ENCODE measurements at regions not wholly inside any gene's neighbourhood (a gene's known extent, or its start where the extent isn't known, plus 50 kb on each side); places are given as distances from the start of the nearest gene placed in this dataset.

DNA sequence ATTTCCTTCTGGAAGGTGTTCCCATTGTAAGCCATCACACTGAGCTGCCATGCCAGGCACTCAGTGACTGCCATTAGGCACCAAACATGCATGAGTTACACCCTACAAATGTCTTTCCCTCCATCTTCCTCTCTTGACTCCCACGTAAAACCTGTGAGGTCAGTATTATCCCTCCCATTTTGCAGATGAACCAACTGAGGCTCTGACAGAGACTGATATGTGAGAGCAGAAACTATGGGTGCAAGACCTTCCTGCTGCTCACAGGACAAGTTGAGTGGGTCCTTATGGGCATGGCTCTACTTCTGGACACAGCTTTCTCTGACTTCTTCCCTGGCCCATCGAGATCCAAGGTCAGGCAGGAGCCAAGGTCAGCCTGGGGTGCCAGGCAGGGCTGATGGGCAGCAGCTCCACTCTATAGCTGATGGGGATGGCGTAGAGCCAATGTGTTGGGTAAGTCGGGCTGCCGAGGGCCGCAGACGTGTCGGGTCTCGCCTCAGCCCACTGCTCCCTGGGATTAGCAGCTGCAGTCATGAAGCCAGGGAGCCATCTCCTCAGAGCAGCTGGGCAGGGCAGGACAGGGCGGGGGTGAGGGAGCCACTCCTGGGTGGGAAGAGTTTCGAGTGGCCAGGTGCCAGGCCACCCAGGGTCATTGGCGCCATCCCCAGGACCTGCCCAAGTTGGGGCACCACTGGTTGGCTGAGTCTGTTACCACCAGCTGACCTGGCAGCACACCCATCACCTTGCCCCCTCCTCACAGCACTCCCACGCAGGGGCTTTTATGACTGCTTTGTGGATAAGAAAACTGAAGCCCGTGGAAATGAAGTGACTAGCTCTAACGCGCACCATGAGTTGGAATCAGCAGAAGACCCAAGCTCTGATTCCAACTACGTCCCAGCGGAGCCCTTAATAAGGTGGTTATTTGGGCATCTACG is 117.8 kb upstream of the ZMIZ1 start:
- Histone ChIP-seq H3K4me1 (ENCODE audit: insufficient read depth, insufficient read length) (peaks cover 3% of the 10 kb centered on the region), H3K36me3 (ENCODE audit: insufficient read depth, insufficient read length, low read length) (no peaks in the 10 kb centered on the region), H3K9ac (ENCODE audit: insufficient read length, low read depth) (no peak overlapping the region), H3K4me3 (ENCODE audit: insufficient read length, low read depth) (no peak overlapping the region), H3K27me3 (ENCODE audit: insufficient read depth, insufficient read length) (peaks cover 3% of the 10 kb centered on the region), H3K9me3 (ENCODE audit: insufficient read depth, low read length) (no peaks in the 10 kb centered on the region)
- TF ChIP-seq ZNF274 (IDR thresholded peaks at IDR 0.05; ENCODE audit: low read depth, low read length) = no peak
- no peak for TF ChIP-seq YY1 (IDR thresholded peaks at IDR 0.05; ENCODE audit: insufficient read depth, insufficient read length)
- TF ChIP-seq SUZ12 (IDR thresholded peaks at IDR 0.05; ENCODE audit: extremely low read depth, insufficient read depth, insufficient read length) = no peak
- no peak for DNase-seq (ENCODE audit: low read depth, low spot score)

DNA sequence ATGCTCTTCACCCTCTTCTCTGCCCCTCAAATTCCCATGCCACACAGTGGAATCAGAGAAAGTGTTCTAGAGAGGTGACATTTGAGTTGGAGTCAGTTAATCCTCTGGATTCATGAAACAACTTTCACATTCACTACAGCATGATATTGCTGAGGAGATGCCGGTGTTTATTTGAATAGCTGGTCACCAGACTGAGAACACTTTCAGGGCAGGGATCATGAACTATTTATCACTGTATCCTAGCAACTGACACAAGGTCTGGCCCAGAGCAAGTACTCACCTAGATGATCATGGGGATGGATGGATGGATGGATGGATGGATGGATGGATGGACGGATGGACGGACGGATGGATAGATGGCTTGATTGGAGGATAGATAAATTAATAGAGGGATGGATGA is 116.7 kb upstream of the ZMIZ1 start:
- Histone ChIP-seq H3K4me3 (ENCODE audit: insufficient read length, low read depth) (no peak overlapping the region), H3K36me3 (ENCODE audit: insufficient read depth, insufficient read length, low read length) (no peaks in the 10 kb centered on the region), H3K27me3 (ENCODE audit: insufficient read depth, insufficient read length) (peaks cover 3% of the 10 kb centered on the region), H3K9ac (ENCODE audit: insufficient read length, low read depth) (no peak overlapping the region), H3K9me3 (ENCODE audit: insufficient read depth, low read length) (no peaks in the 10 kb centered on the region), H3K4me1 (ENCODE audit: insufficient read depth, insufficient read length) (peaks cover 6% of the 10 kb centered on the region)
- TF ChIP-seq ZNF274 (IDR thresholded peaks at IDR 0.05; ENCODE audit: low read depth, low read length) (no peak), YY1 (IDR thresholded peaks at IDR 0.05; ENCODE audit: insufficient read depth, insufficient read length) (no peak), SUZ12 (IDR thresholded peaks at IDR 0.05; ENCODE audit: extremely low read depth, insufficient read depth, insufficient read length) (no peak)
- DNase-seq (ENCODE audit: low read depth, low spot score) = no peak

GRCh38 chr10:78952686-78953085 is 116.1 kb upstream of the ZMIZ1 start:
- DNase-seq (ENCODE audit: low read depth, low spot score) = no peak
- no peaks in the 10 kb centered on the region for H3K9me3 ChIP-seq (ENCODE audit: insufficient read depth, low read length)
- no peak for TF ChIP-seq YY1 (IDR thresholded peaks at IDR 0.05; ENCODE audit: insufficient read depth, insufficient read length)
- TF ChIP-seq ZNF274 (IDR thresholded peaks at IDR 0.05; ENCODE audit: low read depth, low read length) = no peak
- no peak for TF ChIP-seq SUZ12 (IDR thresholded peaks at IDR 0.05; ENCODE audit: extremely low read depth, insufficient read depth, insufficient read length)
- H3K9ac ChIP-seq (ENCODE audit: insufficient read length, low read depth) = no peak overlapping the region
- peaks cover 9% of the 10 kb centered on the region for H3K4me1 ChIP-seq (ENCODE audit: insufficient read depth, insufficient read length)
- peaks cover 3% of the 10 kb centered on the region for H3K27me3 ChIP-seq (ENCODE audit: insufficient read depth, insufficient read length)
- no peak overlapping the region for H3K4me3 ChIP-seq (ENCODE audit: insufficient read length, low read depth)
- no peaks in the 10 kb centered on the region for H3K36me3 ChIP-seq (ENCODE audit: insufficient read depth, insufficient read length, low read length)

DNA sequence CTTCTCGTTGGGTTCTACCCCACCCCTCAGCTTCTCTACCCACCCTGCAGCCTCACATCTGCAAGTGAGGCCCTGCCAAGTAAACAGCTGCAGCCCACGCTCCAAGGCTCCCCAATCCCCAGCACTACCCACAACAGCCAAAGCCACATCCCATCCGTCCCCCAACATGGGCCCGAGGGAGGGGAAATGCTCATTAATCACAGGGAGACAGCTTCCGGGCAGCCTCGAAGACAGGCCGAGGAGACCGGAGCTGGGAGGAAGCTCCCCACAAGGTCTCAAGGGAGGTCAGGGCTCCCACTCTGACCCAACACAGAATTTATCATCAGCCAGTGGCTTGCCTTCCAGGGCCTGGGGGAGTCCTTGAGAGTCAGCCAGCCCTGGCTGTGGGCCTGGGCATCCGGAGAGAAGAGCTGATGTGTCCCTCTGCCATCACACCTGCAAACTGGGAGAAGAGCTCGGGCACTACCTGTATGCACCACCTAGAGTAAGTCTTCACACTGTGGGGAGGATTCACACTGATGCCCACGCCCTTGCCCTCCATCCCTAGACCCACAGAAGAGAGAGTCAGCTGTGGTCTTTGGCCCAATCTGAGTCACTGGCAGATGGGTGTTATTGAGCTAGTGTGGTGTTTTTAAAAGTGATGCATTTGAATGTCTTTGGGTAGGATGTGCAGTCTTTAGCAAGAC is 115.5 kb upstream of the ZMIZ1 start:
- H3K4me3 ChIP-seq (ENCODE audit: insufficient read length, low read depth) = no peak overlapping the region
- H3K9ac ChIP-seq (ENCODE audit: insufficient read length, low read depth) = no peak overlapping the region
- H3K27me3 ChIP-seq (ENCODE audit: insufficient read depth, insufficient read length) = peaks cover 6% of the 10 kb centered on the region
- no peak for DNase-seq (ENCODE audit: low read depth, low spot score)
- H3K36me3 ChIP-seq (ENCODE audit: insufficient read depth, insufficient read length, low read length) = no peaks in the 10 kb centered on the region
- peaks cover 9% of the 10 kb centered on the region for H3K4me1 ChIP-seq (ENCODE audit: insufficient read depth, insufficient read length)
- TF ChIP-seq ZNF274 (IDR thresholded peaks at IDR 0.05; ENCODE audit: low read depth, low read length) (no peak), YY1 (IDR thresholded peaks at IDR 0.05; ENCODE audit: insufficient read depth, insufficient read length) (no peak), SUZ12 (IDR thresholded peaks at IDR 0.05; ENCODE audit: extremely low read depth, insufficient read depth, insufficient read length) (no peak)
- no peaks in the 10 kb centered on the region for H3K9me3 ChIP-seq (ENCODE audit: insufficient read depth, low read length)

DNA sequence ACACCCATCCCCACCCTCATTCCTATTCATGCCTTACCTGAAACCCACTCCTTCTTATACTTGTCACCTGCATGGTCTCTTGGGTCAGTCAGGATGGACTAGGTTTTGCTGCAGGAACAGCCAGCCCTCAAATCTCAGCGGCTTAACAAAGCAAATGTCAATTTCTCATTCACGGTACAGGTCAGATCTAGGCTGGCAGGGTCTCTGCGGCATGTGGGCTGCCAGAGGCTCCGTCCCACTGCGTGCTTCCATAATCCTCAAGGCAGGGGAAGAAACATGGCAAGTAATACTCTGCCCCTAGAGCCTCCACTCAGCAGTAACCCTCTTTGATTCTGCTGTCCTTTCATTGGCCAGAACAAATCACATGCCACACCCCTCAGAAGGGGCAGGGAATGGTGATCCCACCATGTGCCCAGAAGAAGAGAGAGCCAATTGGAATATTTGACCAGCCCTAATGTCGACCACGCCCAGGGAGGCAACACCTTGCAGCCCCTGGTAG is 114.9 kb upstream of the ZMIZ1 start:
- no peak for TF ChIP-seq ZNF274 (IDR thresholded peaks at IDR 0.05; ENCODE audit: low read depth, low read length)
- H3K4me1 ChIP-seq (ENCODE audit: insufficient read depth, insufficient read length) = peaks cover 7% of the 10 kb centered on the region
- H3K36me3 ChIP-seq (ENCODE audit: insufficient read depth, insufficient read length, low read length) = no peaks in the 10 kb centered on the region
- peaks cover 6% of the 10 kb centered on the region for H3K27me3 ChIP-seq (ENCODE audit: insufficient read depth, insufficient read length)
- no peak overlapping the region for H3K9ac ChIP-seq (ENCODE audit: insufficient read length, low read depth)
- no peak for DNase-seq (ENCODE audit: low read depth, low spot score)
- H3K4me3 ChIP-seq (ENCODE audit: insufficient read length, low read depth) = no peak overlapping the region
- H3K9me3 ChIP-seq (ENCODE audit: insufficient read depth, low read length) = no peaks in the 10 kb centered on the region

GRCh38 chr10:78954689-78955088 is 114.1 kb upstream of the ZMIZ1 start:
- Histone ChIP-seq H3K9ac (ENCODE audit: insufficient read length, low read depth) (no peak overlapping the region), H3K4me1 (ENCODE audit: insufficient read depth, insufficient read length) (peaks cover 7% of the 10 kb centered on the region), H3K27me3 (ENCODE audit: insufficient read depth, insufficient read length) (peaks cover 8% of the 10 kb centered on the region), H3K9me3 (ENCODE audit: insufficient read depth, low read length) (no peaks in the 10 kb centered on the region), H3K4me3 (ENCODE audit: insufficient read length, low read depth) (no peak overlapping the region), H3K36me3 (ENCODE audit: insufficient read depth, insufficient read length, low read length) (no peaks in the 10 kb centered on the region)
- TF ChIP-seq YY1 (IDR thresholded peaks at IDR 0.05; ENCODE audit: insufficient read depth, insufficient read length) (no peak), SUZ12 (IDR thresholded peaks at IDR 0.05; ENCODE audit: extremely low read depth, insufficient read depth, insufficient read length) (no peak)
- DNase-seq (ENCODE audit: low read depth, low spot score) = no peak

GRCh38 chr10:78955206-78955605 is 113.6 kb upstream of the ZMIZ1 start:
- Histone ChIP-seq H3K4me3 (ENCODE audit: insufficient read length, low read depth) (no peak overlapping the region), H3K4me1 (ENCODE audit: insufficient read depth, insufficient read length) (peaks cover 9% of the 10 kb centered on the region), H3K36me3 (ENCODE audit: insufficient read depth, insufficient read length, low read length) (no peaks in the 10 kb centered on the region), H3K9ac (ENCODE audit: insufficient read length, low read depth) (no peak overlapping the region), H3K27me3 (ENCODE audit: insufficient read depth, insufficient read length) (peaks cover 8% of the 10 kb centered on the region), H3K9me3 (ENCODE audit: insufficient read depth, low read length) (no peaks in the 10 kb centered on the region)
- DNase-seq (ENCODE audit: low read depth, low spot score) = no peak
- TF ChIP-seq YY1 (IDR thresholded peaks at IDR 0.05; ENCODE audit: insufficient read depth, insufficient read length) (no peak), ZNF274 (IDR thresholded peaks at IDR 0.05; ENCODE audit: low read depth, low read length) (no peak)
